ENCODE measurements at regions not wholly inside any gene's neighbourhood (a gene's known extent, or its start where the extent isn't known, plus 50 kb on each side); places are given as distances from the start of the nearest gene placed in this dataset.

DNA sequence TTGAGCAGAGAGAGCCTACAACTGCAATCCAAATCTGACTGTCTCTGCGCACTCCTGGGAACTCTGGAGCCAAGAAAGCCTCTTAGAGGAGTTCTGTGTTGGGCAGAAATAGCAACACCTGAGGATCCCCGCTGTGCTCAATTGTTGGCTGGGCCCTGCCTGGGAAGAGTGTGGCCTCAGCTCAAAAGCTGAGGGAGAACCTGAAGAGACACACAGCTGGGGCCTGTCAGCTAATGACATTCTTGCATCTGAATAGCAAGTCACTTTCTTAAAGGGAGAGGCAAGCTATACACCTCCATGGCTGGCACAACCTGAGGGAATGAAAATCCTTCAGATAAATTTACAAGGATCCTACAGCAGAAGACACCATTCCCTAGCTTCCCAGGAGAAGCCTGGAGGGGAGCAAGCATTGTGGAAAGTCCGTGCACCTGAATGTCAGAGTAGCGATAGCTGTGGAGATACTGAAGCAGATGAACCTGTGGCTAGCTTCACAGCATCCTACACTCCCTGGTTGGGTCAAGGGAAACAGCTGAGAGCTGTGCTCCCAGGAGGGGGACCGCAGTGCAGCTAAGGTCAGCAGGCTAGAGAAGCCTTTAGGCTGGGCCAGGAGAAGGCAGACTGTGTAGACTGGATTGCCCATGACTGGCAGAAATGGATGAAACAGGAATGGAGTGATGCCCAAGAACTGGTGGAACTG is 159.9 kb upstream of the PFN2 start (continued):
- TF ChIP-seq RBBP5 (IDR thresholded peaks at IDR 0.05; ENCODE audit: borderline replicate concordance, low read depth, low read length) (no peak), TCF12 (IDR thresholded peaks at IDR 0.05; ENCODE audit: low read depth, low read length) (peak; percentile 92), HDAC6 (IDR thresholded peaks at IDR 0.05; ENCODE audit: low read depth, low read length) (no peak), KDM5A (IDR thresholded peaks at IDR 0.05; ENCODE audit: low read length) (no peak), CHD1 (IDR thresholded peaks at IDR 0.05; ENCODE audit: low read depth, low read length) (no peak), POU5F1 (IDR thresholded peaks at IDR 0.05; ENCODE audit: low read depth, low read length) (peak; percentile 69; the same call in 1 of the 2 replicates), KDM1A (IDR thresholded peaks at IDR 0.05; ENCODE audit: borderline replicate concordance, low read length) (0 out of 2 replicates have a peak, but pooled peaks have one; percentile 28), CHD2 (IDR thresholded peaks at IDR 0.05; ENCODE audit: low read length) (no peak), RXRA (IDR thresholded peaks at IDR 0.05; ENCODE audit: insufficient read depth, low read depth, low read length) (no peak), CBX8 (IDR thresholded peaks at IDR 0.05; ENCODE audit: borderline replicate concordance, low read depth, low read length) (no peak), TEAD4 (IDR thresholded peaks at IDR 0.05; ENCODE audit: low read depth, low read length) (peak; percentile 97), YY1 (IDR thresholded peaks at IDR 0.05; ENCODE audit: low read depth, low read length) (peak; percentile 67), ASH2L (IDR thresholded peaks at IDR 0.05; ENCODE audit: low read length) (peak; percentile 75), SP1 (IDR thresholded peaks at IDR 0.05; ENCODE audit: low read depth, low read length) (peak; percentile 75; the same call in 1 of the 2 replicates), CEBPB (IDR thresholded peaks at IDR 0.05; ENCODE audit: low read depth, low read length) (no peak)
- TF ChIP-seq, protein P1, sequence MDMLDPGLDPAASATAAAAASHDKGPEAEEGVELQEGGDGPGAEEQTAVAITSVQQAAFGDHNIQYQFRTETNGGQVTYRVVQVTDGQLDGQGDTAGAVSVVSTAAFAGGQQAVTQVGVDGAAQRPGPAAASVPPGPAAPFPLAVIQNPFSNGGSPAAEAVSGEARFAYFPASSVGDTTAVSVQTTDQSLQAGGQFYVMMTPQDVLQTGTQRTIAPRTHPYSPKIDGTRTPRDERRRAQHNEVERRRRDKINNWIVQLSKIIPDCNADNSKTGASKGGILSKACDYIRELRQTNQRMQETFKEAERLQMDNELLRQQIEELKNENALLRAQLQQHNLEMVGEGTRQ (IDR thresholded peaks at IDR 0.05; ENCODE audit: low read length): no peak
